ENCODE measurements at regions not wholly inside any gene's neighbourhood (a gene's known extent, or its start where the extent isn't known, plus 50 kb on each side); places are given as distances from the start of the nearest gene placed in this dataset.

- TF ChIP-seq POLR2A (IDR thresholded peaks at IDR 0.05; ENCODE audit: low read depth, low read length) (no peak), POLR2AphosphoS5 (IDR thresholded peaks at IDR 0.05; ENCODE audit: low read length) (no peak), CTCF (IDR thresholded peaks at IDR 0.05 in 2 of 3, conservative IDR thresholded peaks at IDR 0.05 in 1 of 3; ENCODE audit: control insufficient read depth in 2 of 3, extremely low read depth in 1 of 3, insufficient read depth in 1 of 3, low read depth in 3 of 3, low read length in 3 of 3) (no peak), CHD2 (IDR thresholded peaks at IDR 0.05; ENCODE audit: borderline replicate concordance, low read depth, low read length) (no peak), SP1 (IDR thresholded peaks at IDR 0.05; ENCODE audit: low read depth, low read length) (no peak), EZH2 (IDR thresholded peaks at IDR 0.05; ENCODE audit: borderline replicate concordance, control insufficient read depth, low read depth, low read length) (no peak), CHD1 (IDR thresholded peaks at IDR 0.05; ENCODE audit: low read depth, low read length) (no peak), CEBPB (IDR thresholded peaks at IDR 0.05; ENCODE audit: borderline replicate concordance in 1 of 2, low read depth in 2 of 2, low read length in 2 of 2) (no peak), RFX5 (IDR thresholded peaks at IDR 0.05; ENCODE audit: low read depth, low read length) (no peak), STAT1 (conservative IDR thresholded peaks at IDR 0.05) (no peak), YY1 (IDR thresholded peaks at IDR 0.05; ENCODE audit: low read depth, low read length) (no peak)
Measured at GRCh38 chr1:217137210-217137881, 414.1 kb upstream of the ESRRG start.

Measured in GM12878 (cell line).